Uterus (tissue), 2 donors: ENCODE measurements at regions not wholly inside any gene's neighbourhood (a gene's known extent, or its start where the extent isn't known, plus 50 kb on each side); places are given as distances from the start of the nearest gene placed in this dataset.
"Not testable (repeated sequence)": the region's sequence is repeated elsewhere in the genome, so short reads cannot be mapped to it uniquely, and the experiment has no call there.

Experiments used
- POLR2A ChIP-seq, 2 donors: fragments of 450-650 bp; IDR thresholded peaks; one replicate each; pipeline ENCODE4 v1.6.1; 2016; ENCODE audit warnings: antibody characterized with exemption in 2 of 2, mild to moderate bottlenecking in 1 of 2, moderate library complexity in 1 of 2
- TF ChIP-seq, protein P1 (sequence below), 4 experiments: fragments of 200-600 bp in 2 of 4; fragments of 450-650 bp in 2 of 4; sonication (generic) in 2 of 4; IDR thresholded peaks; one replicate each; pipeline ENCODE4 v1.5.1; 2016 to 2019; ENCODE audit warnings: antibody characterized with exemption in 4 of 4, mild to moderate bottlenecking in 2 of 4, moderate library complexity in 1 of 4

DNA sequence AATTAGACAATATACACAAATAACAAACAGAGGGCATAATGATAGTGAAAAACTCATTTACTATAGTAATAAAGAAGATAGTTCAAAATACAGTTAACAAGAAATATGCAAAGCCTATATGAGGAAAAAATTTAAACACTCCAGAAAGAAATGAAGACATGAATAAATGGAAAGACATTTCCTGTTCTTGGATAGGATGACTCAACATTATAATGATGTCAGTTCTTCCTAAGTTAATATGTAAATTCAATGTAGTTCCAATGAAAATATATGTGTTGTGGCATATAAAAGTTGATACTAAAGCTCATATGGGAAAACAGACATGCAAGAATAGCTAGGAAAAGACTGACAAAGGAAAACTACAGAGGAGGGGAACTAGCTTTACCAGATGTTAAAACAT lies 63.5 kb downstream of the SYT15B start:
- not testable (repeated sequence) for TF ChIP-seq POLR2A (IDR thresholded peaks at IDR 0.05)
- TF ChIP-seq, protein P1, sequence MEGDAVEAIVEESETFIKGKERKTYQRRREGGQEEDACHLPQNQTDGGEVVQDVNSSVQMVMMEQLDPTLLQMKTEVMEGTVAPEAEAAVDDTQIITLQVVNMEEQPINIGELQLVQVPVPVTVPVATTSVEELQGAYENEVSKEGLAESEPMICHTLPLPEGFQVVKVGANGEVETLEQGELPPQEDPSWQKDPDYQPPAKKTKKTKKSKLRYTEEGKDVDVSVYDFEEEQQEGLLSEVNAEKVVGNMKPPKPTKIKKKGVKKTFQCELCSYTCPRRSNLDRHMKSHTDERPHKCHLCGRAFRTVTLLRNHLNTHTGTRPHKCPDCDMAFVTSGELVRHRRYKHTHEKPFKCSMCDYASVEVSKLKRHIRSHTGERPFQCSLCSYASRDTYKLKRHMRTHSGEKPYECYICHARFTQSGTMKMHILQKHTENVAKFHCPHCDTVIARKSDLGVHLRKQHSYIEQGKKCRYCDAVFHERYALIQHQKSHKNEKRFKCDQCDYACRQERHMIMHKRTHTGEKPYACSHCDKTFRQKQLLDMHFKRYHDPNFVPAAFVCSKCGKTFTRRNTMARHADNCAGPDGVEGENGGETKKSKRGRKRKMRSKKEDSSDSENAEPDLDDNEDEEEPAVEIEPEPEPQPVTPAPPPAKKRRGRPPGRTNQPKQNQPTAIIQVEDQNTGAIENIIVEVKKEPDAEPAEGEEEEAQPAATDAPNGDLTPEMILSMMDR (IDR thresholded peaks at IDR 0.05), result not testable (repeated sequence)
